Posterior vena cava (tissue), 2 donors: ENCODE measurements at regions not wholly inside any gene's neighbourhood (a gene's known extent, or its start where the extent isn't known, plus 50 kb on each side); places are given as distances from the start of the nearest gene placed in this dataset.
A peak's percentile ranks its signal among the peaks of the same experiment; 100 is the strongest.
"Not testable (repeated sequence)": the region's sequence is repeated elsewhere in the genome, so short reads cannot be mapped to it uniquely, and the experiment has no call there.

Source experiments
- DNase-seq: peaks from one replicate; pipeline ENCODE4 v3.0.0-alpha.2; 2020; ENCODE audit warnings: low spot score
- intact Hi-C, 2 donors: fragments of 100-400 bp; cut with DNase I; formaldehyde crosslinking; loops; one replicate each; pipeline versions ENCODE4 v1.14.1 to v1.14.2; 2022 to 2023
- donor health status: DM: yes; HTN: yes; CAD: no.
- donor health status: DM: yes; HTN: yes; CAD: no.

DNA sequence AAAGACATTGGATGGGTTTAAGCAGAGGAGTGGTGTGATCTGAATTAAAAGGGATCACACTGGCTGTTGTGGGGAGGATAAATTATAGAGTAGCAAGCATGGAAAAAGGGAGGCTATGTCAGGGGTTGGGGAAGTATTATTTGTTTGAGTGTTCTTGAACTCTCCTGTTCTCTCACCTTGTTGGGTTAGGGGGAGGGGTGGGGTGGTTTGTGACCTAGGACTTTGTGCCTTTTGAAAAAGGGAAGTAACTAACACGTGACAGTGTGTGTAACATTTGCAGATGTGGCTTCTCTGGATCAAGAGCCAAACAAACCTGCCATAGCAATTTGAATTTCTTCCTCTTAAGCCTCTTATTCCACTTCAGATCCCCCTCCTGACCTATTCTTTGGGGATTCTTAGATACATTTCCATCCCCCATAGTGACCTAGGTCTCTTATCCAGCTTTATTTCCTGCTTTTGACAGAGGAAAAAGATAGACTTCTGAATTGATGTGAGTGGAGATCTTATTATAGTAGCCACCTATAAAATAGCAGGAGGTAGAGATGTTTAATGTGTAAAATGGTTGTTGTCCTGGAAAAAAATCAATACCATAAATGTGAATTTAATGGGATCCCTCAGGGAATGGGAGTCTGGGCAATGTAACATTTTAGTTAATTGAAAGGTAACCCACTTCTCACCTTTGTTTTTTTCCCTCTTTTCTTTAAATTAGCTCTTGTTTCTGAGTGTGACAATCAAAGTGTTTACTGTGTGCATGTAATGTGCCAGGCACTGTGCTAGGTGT, 120.4 kb downstream of the CT47B1 start:
- intact Hi-C loops = no loop called here
- DNase-seq = no peak

DNA sequence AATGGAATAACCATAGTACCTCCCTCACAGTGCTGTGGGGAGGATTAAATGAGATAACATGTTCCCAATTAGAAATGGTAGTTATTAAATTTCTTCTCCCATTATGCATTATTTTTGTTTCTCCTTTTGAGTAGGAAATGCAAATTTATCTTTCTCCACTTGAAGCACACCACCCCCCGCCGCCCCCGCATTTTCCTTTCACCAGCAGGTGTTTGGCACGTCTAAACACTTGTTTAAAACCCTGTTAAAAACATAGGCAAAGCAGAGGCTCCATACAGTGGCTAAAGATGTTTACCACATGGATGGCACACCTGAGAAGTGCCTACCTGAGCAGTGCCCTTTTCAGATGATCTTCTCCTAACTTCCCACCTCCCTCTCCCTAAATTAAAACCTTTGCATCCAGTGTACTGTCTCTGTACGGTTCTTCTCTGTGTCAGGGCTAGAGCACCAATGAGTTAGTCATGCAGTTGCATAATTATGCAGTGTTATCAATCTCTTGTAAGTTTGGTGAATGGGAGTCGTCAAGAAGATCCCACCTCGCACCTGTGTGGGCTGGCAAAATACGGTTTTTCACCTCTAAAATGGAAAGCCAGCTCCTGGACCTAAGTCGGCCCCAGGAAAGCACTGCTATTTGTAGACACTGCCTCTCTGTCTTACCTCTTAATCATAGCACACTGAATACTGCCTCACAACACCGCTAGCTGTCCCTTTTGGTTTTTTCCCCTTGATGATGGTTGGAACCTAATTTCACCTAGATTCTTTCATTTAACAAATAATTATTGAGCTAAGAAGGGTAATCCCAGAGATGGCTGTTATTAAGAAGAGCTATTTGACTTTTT, 122.0 kb downstream of the CT47B1 start:
- intact Hi-C loops = no loop called here
- no peak for DNase-seq

DNA sequence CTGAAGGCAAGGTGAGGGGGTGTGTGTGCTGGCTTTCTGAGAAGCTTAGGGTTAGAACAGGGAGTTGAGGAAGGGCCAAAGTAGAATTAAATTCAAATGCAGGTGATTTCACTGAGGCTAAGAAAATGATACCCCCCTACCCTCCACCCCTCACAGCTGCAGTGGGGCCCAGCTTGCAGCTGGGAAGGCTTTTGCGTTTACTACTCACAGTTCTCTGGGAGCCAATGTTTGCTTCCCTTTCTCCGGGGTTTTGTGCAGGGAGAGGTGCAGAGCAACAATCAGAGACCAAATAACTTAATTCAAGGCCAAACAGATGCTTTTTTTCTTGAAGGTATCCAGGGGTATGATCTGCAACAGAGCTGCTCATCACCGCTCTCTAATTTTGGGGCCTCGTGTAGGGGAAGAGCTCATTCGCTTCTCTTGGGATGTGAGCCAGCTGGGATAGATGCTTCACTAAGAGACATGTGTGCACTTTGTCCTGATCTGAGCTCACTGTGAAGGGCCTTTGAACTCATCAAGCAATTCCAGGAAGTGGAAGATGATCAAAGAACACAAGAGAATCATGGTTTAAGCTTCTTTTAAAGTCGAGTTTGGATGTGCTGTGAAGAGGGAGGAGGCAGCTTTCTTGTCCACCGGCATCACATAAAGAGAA, 122.7 kb upstream of the C1GALT1C1 start:
- DNase-seq = no peak
- intact Hi-C loops = no loop called here

DNA sequence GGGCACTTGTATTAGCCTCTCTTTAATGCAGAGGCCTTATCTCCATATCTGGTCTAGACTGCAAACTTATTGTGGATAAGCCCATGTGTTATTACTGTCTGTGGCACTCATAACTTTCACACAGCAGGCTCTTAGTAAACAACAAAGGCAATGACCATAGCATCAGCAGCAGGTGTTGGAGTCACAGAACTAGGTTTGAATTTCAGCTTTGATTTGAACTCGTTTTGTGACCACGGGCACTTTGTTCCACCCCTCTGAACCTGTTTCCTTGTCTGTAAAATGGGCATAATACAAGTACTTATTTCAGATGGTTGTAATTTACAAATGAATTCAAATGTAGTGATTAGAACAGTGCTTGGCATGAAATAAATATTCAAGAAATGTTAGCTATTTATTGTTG, 121.8 kb upstream of the C1GALT1C1 start:
- DNase-seq = no peak
- intact Hi-C loops = no loop called here

DNA sequence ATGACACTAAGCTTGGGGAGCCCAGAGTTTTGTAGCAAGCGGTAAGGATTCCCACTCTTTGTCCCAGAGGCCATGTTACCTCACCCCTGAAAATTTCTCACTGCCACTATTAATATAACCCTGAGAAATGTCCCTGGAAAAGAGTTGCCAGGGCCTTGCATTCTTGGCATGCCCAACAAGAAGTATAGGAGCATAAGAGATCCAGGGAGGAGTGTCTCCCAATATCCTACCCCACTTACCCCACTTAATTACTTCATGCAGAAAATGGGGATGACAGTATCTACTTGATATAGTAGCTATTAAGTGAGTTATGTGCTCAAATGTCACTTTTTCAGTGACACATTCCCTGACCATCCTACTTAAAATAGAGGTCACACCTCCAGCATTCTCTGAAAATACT, 120.5 kb upstream of the C1GALT1C1 start:
- DNase-seq = no peak
- intact Hi-C loops = no loop called here

DNA sequence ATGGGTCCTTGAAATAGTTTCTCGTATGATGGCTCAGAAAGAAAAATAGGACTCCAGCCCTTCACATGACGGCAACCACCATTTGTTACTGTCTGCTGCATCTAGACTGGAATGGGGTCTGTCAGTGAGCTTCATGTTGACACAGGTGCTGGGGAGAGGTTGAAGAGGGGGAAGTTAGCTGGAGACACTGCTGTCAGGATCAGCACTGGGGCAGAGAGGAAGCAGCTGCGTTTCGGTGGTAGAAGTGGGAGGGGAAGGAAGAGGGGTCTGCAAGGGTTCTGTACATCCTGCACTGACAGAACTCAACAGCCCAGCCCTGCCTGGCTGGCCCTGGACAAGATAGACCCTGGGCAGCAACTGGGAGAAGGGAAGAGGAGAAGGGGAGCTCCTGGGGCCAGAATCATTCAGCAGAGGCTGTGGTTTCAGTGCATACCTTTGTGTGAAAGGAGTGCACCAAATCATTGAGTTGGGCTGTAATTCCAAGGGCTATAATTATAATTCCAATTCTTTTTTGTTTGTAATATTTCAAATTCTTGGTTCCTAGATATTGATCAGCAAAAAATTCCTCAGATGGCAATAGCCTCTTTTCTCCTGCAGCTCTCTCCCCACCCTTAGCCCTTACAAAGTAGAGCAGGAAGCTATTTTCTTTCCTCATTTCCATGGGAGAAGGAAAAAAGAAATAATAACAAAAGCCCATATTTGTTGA, 119.4 kb upstream of the C1GALT1C1 start:
- no peak for DNase-seq
- intact Hi-C loops = no loop called here

DNA sequence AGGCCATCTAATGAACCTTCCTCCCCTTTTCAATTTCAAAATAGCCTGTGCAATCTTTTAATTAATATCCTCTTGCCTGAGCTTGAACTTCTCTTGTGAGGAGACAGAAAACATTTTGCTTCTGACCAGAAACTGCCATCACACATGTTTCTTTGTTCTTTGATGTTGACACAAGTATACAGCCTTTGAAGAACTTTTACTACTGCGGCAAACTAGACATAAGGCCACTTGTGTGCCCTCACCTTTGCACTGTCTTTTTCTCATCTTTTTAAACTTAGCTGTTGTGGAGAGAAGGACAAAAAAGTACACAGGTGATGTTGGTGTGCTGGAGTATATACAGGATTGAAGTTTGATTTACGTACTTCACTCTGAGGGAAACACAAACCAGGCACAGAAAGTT, 116.3 kb upstream of the C1GALT1C1 start:
- intact Hi-C loops = no loop called here
- no peak for DNase-seq

DNA sequence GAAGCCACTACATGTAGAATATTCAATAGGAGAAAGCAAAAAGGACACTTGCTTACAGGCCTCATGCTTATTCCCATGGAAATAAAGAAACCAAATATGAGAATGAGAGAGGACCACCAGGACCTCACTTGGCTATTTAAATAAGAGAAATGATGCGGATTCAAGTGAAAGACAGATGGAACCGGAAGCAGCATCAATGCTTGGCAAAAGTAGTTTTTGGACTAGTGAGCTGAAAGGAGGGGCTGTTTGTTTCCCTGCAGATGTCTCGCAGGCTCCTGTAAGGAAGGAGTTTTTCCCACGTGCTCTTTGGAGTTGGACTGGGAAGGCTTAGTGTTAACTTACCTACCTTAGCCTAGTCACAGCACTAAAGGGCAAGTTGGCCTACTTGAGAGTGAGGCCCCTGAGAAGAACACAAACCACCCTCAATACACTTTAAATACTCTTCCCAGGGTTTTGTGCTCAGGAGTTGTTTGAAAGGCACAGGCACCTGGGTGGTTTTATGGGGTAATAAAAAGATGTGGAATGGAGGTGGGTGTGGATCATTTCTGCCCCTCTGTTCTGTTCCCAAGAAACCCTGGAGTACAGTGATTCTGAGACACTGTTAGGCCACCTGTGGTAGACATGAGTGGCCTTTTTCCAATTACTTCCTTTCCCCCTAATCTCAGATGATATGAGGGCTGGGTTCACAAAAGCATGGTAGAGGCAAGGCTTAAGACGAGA, 113.3 kb upstream of the C1GALT1C1 start:
- DNase-seq = no peak
- intact Hi-C loops = no loop called here

DNA sequence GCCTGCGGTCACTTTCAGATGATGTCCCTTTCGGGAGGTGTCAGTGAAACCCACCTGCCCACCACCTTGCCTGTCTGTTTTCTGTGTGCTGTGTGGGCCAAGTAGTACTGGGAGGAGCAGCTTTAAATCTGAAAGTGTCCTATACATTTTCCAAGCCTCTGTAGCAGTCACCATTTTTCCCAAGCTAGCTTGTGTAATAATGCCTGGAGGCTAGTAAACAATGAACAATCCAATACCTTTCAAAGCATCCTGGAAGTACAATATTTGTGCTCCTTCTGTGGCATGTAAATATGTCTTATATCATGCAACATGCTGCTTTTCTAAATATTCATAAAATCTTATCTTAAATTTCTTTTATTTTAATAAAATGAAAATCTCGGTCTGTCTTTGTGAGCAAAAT, 111.6 kb upstream of the C1GALT1C1 start:
- intact Hi-C loops = no loop called here
- no peak for DNase-seq

DNA sequence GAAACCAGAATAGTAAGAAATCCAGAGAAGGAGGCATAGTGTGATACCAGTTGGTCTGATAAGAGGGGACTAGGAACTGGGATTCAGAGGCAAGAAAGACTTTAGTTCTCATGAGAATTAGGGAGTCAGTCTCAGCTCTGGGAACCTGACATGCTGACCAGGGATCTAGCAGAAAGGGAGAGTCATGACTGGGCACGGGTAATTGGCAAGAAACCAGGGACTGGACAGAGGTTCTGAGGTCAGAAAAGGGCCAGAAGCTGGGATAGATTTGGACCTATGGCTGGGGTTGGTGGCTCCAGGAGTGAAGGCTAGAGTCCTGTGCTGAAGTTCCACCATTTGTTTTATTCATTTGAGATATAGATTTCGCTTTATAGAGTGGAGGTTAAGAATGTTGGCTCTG, 110.2 kb upstream of the C1GALT1C1 start:
- intact Hi-C loops = no loop called here
- no peak for DNase-seq

DNA sequence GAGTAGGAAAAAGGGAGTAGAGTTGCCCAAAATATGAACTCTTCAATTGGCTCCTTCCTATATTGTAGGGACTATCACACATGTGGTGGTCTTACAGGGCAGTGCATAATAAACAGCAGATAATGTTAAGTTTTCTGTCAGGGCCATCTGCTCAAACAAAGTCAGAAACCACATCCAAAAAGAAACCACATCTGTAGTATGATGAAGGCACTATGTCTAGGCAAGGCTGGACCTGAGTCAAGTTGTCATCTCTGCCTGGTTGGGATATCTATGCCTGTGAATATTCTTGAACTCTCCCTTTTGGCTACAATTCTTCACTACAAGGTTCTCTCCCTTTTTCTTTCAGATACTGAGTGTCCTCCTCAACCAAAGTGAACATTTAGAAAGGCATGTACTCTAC, 109.4 kb upstream of the C1GALT1C1 start:
- intact Hi-C loops = no loop called here
- no peak for DNase-seq

DNA sequence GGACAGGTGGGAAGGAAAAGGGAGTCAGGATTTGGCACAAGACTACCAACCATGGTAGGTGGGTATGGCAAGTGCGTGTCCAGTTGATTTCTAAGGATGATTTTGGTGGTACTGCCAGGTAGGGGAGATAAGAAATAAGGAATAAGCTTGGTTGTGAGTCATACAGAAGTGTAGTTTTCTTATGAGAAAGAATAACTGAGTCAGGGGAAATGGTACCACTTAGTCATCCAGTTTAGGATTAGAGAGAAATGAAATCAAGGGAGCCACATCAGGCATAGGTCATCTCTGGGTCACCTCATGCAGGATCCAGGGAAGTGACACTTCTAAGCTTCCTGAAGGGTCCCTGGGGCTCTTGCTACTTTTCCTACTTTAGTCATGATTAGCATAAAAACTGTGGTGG, 107.1 kb upstream of the C1GALT1C1 start:
- intact Hi-C loops = no loop called here
- DNase-seq = no peak

DNA sequence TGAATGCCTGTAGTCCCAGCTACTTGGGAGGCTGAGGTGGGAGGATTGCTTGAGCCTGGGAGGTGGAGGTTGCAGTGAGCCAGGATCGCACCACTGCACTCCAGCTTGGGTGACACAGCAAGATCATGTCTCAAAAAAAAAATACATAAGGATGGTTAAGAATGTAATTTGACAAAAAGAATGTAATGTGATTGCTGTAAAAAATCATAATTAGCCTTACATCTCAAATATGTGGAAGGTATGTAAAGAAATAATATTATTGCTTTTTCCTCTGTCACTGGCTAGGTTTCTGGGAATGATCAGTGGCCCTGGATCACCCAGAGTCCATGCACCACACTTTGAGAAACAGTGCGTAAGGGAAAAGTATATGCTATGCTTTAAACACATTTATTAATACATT, 106.1 kb upstream of the C1GALT1C1 start:
- intact Hi-C loops = no loop called here
- no peak for DNase-seq

DNA sequence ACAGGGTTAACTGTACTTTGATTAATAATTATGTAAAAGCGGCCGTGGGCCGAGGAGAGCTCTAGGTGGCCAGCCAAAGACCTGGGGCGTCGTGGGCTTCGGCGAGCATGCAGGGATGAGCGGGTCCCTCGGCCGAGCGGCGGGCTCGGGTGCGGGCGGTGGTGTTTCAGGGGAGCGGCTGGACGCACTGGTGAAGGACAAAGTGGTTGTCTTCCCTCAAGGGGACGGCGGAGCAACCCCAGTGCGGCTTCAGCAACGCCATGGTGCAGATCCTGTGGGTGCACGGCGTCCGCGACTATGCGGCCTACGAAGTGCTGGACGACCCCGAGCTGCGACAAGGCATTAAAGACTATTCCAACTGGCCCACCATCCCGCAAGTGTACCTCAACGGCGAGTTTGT, 103.0 kb upstream of the C1GALT1C1 start:
- DNase-seq = peak; percentile 78
- intact Hi-C loops = no loop called here

DNA sequence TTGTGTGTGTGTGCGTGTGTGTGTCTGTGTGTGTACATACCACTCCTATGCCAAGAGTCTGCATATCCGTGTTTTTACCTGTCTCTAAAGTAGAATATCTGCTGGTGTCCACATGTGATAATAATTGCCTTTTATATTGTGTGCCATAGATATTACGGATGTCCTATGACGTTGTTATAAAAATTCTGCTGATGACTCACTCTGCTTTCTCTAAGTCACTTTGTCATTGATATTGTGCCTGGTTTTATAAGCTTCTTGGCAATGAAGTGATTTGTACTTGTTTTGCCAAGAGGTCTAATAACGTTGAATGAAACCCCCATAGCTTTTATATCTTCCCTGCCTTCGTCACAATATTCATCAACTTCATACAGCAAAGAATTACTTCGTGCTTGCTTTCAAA, 102.6 kb upstream of the C1GALT1C1 start:
- intact Hi-C loops = no loop called here
- DNase-seq = no peak

DNA sequence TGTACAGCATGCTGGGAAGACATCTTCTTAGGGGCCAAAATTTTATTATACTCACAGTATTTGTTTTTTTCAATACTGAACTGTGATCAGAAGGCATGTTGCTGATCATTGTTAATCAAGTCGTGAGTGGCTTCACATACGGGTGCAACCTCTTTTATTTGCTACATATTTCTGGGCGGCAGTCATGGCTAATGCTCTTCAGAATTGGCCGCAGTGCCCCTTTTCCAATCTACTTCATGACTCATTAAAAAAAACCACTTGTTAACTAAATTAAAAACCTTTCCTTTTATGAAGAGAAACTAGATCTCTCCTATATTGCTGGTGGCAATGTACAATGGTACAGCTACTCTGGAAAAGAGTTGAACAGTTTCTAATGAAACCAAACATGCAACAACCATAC, 101.5 kb upstream of the C1GALT1C1 start:
- DNase-seq = no peak
- intact Hi-C loops = no loop called here

DNA sequence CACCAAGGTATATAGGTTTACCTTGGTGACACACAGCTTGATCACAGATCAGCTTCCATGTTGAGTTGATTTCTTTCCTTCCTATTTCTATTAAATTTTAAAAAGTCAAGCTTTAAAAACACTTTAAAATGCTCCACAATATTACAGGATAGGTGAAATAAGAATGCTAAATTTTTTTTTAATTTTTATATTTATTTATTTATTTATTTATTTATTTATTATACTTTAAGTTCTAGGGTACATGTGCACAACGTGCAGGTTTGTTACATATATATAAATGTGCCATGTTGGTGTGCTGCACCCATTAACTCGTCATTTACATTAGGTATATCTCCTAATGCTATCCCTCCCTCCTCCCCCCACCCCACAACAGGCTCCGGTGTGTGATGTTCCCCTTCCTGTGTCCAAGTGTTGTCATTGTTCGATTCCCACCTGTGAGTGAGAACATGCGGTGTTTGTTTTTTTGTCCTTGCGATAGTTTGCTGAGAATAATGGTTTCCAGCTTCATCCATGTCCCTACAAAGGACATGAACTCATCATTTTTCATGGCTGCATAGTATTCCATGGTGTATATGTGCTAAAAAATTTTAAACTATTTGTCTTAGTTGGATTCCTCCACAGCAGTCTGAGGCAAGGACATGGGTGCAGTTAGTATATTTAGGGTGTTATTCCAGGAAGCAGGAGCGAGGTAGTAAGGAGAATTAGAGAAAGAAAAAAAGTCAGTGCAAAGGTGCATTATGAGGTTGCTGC, 99.8 kb upstream of the C1GALT1C1 start:
- DNase-seq, intact Hi-C loops: not testable (repeated sequence)

DNA sequence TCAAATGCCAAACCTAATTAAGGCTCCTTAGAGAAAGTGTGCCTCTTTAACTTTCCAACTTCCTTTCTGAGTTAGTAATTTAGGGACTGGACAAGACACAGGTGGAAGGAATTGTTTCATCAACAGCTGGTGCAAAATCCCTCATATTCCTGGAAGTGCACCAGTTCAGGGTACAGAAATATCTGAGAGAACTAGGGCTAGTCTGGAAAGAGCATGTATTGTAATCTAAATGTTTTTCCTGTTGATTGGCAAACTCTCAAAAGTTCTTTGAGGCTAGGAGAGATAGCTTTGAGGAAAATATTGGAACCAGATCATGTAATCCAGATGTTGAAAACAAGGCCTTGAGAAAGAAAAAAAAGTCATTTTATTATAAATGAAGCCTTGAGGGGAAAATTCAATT, 98.1 kb upstream of the C1GALT1C1 start:
- intact Hi-C loops = no loop called here
- DNase-seq = no peak

DNA sequence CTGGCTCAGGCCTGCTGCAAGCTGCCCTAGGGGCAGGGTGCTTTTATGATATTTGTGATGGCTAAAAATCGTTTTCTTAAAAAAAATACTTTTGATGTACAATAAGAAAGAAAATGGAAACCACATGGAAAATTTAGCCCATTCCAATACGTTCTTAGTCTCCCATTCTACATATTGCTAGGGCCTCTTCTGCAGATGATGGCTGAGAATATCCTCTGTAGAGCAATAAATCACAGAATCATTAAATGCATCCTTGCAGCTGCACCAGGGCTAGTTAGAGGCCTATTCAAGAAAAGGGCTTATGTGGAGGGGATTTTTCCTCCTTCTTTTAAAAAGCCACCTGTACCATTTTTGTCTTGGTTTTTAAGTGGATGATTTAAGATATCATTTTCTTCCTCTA, 97.6 kb upstream of the C1GALT1C1 start:
- DNase-seq = no peak
- intact Hi-C loops = no loop called here
